ENCODE measurements at regions not wholly inside any gene's neighbourhood (a gene's known extent, or its start where the extent isn't known, plus 50 kb on each side); places are given as distances from the start of the nearest gene placed in this dataset.

- in situ Hi-C loops (cut with MboI; ENCODE audit: low pct_unique_long_range_greater_than_20kb, low sequenced_read_pairs, unreplicated experiment): no loop called here
- DNase-seq (ENCODE audit: low spot score): no peak
- no peak for TF ChIP-seq CTCF (IDR thresholded peaks at IDR 0.05; ENCODE audit: extremely low read depth, insufficient read depth, missing control alignments)
These were observed 256.8 kb upstream of the RGMB start for GRCh38 chr5:98516701-98517100.

GRCh38 chr5:98517560-98518366, 255.7 kb upstream of the RGMB start:
- no peak for DNase-seq (ENCODE audit: low spot score)
- TF ChIP-seq CTCF (IDR thresholded peaks at IDR 0.05; ENCODE audit: extremely low read depth, insufficient read depth, missing control alignments): no peak

GRCh38 chr5:98518754-98519153, 254.7 kb upstream of the RGMB start:
- no peak for TF ChIP-seq CTCF (IDR thresholded peaks at IDR 0.05; ENCODE audit: extremely low read depth, insufficient read depth, missing control alignments)
- DNase-seq (ENCODE audit: low spot score): no peak
- in situ Hi-C loops (cut with MboI; ENCODE audit: low pct_unique_long_range_greater_than_20kb, low sequenced_read_pairs, unreplicated experiment): no loop called here

More at GRCh38 chr5:98517560-98518366, 255.7 kb upstream of the RGMB start:
- in situ Hi-C loops (cut with MboI; ENCODE audit: low pct_unique_long_range_greater_than_20kb, low sequenced_read_pairs, unreplicated experiment): no loop called here

- no peak for TF ChIP-seq CTCF (IDR thresholded peaks at IDR 0.05; ENCODE audit: extremely low read depth, insufficient read depth, missing control alignments)
- DNase-seq (ENCODE audit: low spot score): no peak
- in situ Hi-C loops (cut with MboI; ENCODE audit: low pct_unique_long_range_greater_than_20kb, low sequenced_read_pairs, unreplicated experiment): no loop called here
These were observed 253.9 kb upstream of the RGMB start for GRCh38 chr5:98519571-98519970.

- DNase-seq (ENCODE audit: low spot score): no peak
- in situ Hi-C loops (cut with MboI; ENCODE audit: low pct_unique_long_range_greater_than_20kb, low sequenced_read_pairs, unreplicated experiment): no loop called here
- TF ChIP-seq CTCF (IDR thresholded peaks at IDR 0.05; ENCODE audit: extremely low read depth, insufficient read depth, missing control alignments): no peak
These were observed 251.6 kb upstream of the RGMB start for GRCh38 chr5:98521821-98522220.

- TF ChIP-seq CTCF (IDR thresholded peaks at IDR 0.05; ENCODE audit: extremely low read depth, insufficient read depth, missing control alignments): no peak
- DNase-seq (ENCODE audit: low spot score): no peak
- in situ Hi-C loops (cut with MboI; ENCODE audit: low pct_unique_long_range_greater_than_20kb, low sequenced_read_pairs, unreplicated experiment): no loop called here
These were observed 248.7 kb upstream of the RGMB start for GRCh38 chr5:98524773-98525172.

Data from GM13977 (cell line).